ENCODE measurements at regions not wholly inside any gene's neighbourhood (a gene's known extent, or its start where the extent isn't known, plus 50 kb on each side); places are given as distances from the start of the nearest gene placed in this dataset.
A peak's percentile ranks its signal among the peaks of the same experiment; 100 is the strongest.

GRCh38 chr20:12913781-12914443 is 94.9 kb upstream of the SPTLC3 start:
- H3K27me3 ChIP-seq (replicated peaks; ENCODE audit: control insufficient read depth, insufficient read depth, low read length): no peaks in the 10 kb centered on the region; the same call in 1 of the 2 replicates
- no peaks in the 10 kb centered on the region for H3K36me3 ChIP-seq (ENCODE audit: control insufficient read depth, insufficient read depth, low read length)
- H3K4me3 ChIP-seq (replicated peaks; ENCODE audit: low read depth, low read length): no peak overlapping the region
- DNase-seq (ENCODE audit: extremely low read depth, insufficient read length): no peak
- no peak for TF ChIP-seq CTCF (IDR thresholded peaks at IDR 0.05; ENCODE audit: insufficient read depth, low read length, poor library complexity, severe bottlenecking)

GRCh38 chr20:12914804-12915203 is 94.0 kb upstream of the SPTLC3 start:
- Histone ChIP-seq H3K36me3 (ENCODE audit: control insufficient read depth, insufficient read depth, low read length) (no peaks in the 10 kb centered on the region), H3K4me3 (replicated peaks; ENCODE audit: low read depth, low read length) (no peak overlapping the region), H3K27me3 (replicated peaks; ENCODE audit: control insufficient read depth, insufficient read depth, low read length) (no peaks in the 10 kb centered on the region; the same call in 1 of the 2 replicates)
- no peak for DNase-seq (ENCODE audit: extremely low read depth, insufficient read length)
- TF ChIP-seq CTCF (IDR thresholded peaks at IDR 0.05; ENCODE audit: insufficient read depth, low read length, poor library complexity, severe bottlenecking): no peak

DNA sequence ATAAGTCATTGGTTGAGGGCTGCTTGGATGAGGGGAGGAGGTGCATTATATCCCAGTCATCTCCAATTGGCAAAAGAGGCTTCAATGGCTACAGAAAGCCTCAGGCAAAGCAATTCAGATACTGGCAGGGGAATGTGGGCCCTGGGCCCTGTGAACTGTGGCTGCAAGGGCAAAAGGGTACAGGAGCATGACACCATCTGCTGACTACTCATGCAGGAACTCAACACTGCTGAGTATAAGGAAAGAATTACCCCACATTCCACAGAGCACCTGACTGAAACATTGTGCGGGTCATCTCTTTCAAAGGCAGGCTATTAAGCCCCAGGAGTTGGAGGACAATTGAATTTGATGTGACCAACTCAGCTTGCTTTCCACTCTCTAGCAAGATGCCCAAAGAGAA is 92.1 kb upstream of the SPTLC3 start:
- no peak for TF ChIP-seq CTCF (IDR thresholded peaks at IDR 0.05; ENCODE audit: insufficient read depth, low read length, poor library complexity, severe bottlenecking)
- Histone ChIP-seq H3K4me3 (replicated peaks; ENCODE audit: low read depth, low read length) (no peak overlapping the region), H3K27me3 (replicated peaks; ENCODE audit: control insufficient read depth, insufficient read depth, low read length) (no peaks in the 10 kb centered on the region; the same call in 1 of the 2 replicates), H3K36me3 (ENCODE audit: control insufficient read depth, insufficient read depth, low read length) (no peaks in the 10 kb centered on the region)
- no peak for DNase-seq (ENCODE audit: extremely low read depth, insufficient read length)

DNA sequence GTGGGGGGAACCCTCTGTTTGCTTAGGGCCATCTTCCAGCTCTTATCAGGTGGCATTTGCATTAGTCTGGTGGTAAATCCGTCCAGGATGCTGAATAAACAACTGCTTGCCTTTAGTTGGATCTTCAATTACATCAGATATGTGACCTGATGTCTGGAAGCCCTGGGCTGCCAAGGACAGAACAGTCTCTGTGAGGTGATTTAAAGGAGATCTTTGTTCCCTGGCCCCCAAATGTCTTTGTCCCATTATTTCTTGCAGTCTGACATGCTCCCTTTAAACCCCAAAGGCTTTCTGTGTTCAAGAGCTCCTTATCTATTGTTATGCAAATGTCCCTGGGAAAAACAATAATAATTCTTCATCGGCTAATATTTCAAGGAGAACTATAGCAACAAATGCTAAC is 84.6 kb upstream of the SPTLC3 start:
- no peak for TF ChIP-seq CTCF (IDR thresholded peaks at IDR 0.05; ENCODE audit: insufficient read depth, low read length, poor library complexity, severe bottlenecking)
- Histone ChIP-seq H3K36me3 (ENCODE audit: control insufficient read depth, insufficient read depth, low read length) (no peaks in the 10 kb centered on the region), H3K27me3 (replicated peaks; ENCODE audit: control insufficient read depth, insufficient read depth, low read length) (no peaks in the 10 kb centered on the region; the same call in none of the 2 replicates), H3K4me3 (replicated peaks; ENCODE audit: low read depth, low read length) (no peak overlapping the region)
- no peak for DNase-seq (ENCODE audit: extremely low read depth, insufficient read length)

DNA sequence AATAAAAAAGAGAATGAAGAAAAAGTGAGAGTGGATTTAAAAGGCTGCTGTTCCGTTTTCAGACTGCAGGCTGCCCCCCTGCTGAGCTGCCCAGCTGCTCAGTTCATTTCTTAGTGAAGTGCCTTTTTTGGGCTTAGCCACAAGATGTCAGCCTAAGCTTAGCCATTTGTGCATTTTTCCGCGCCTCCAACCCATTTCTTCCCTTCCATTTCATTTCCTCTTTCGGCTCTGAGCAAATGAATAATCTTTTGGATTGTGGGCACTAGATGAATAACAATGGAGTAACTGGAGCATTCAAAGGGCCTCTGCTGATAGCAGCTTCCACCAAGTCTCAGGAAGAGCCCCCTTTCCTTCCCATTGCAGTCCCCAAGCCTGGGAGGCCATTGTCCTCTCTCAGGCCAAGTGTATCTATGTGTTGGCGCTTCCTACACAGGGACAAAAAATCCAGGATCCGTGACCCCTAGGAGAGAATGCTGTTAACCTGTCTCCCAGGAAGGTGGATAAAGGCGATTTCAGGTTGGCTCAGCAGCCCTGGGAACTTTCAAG is 83.5 kb upstream of the SPTLC3 start:
- peak; percentile 1 for DNase-seq (ENCODE audit: extremely low read depth, insufficient read length)
- no peaks in the 10 kb centered on the region; the same call in none of the 2 replicates for H3K27me3 ChIP-seq (replicated peaks; ENCODE audit: control insufficient read depth, insufficient read depth, low read length)
- H3K4me3 ChIP-seq (replicated peaks; ENCODE audit: low read depth, low read length): no peak overlapping the region
- no peaks in the 10 kb centered on the region for H3K36me3 ChIP-seq (ENCODE audit: control insufficient read depth, insufficient read depth, low read length)
- peak; percentile 84 for TF ChIP-seq CTCF (IDR thresholded peaks at IDR 0.05; ENCODE audit: insufficient read depth, low read length, poor library complexity, severe bottlenecking)

Data from GM06990 (cell line).